ENCODE measurements at regions not wholly inside any gene's neighbourhood (a gene's known extent, or its start where the extent isn't known, plus 50 kb on each side); places are given as distances from the start of the nearest gene placed in this dataset.

DNA sequence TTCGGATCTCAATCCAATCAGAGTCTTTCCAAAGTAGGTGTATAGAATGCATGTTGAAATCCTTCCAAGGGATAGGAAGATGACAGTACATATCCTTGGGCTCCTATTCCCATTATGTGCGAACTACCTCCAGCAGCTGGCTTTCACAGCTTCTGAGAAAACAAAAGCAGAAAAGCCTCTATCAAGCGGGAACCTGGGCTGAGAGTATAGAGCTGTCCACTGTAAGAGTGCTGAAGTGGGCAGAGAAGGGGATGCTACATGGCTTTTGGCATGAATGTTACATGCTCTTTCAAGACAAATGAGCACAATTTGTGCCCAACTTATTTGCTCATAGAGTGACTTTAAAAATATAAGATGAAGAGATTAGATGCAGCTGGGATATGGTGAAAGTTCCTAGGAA lies 993.5 kb downstream of the CDH8 start:
- H2AFZ ChIP-seq (ENCODE audit: low read depth, low read length), result no peak overlapping the region
- no peaks in the 10 kb centered on the region for H3K9me1 ChIP-seq (ENCODE audit: control insufficient read depth, insufficient read depth, low read length)
- 0% methylated on average over 3 of the region's 3 CpGs for WGBS (ENCODE audit: insufficient coverage, low coverage, missing lambda C conversion rate)
- no TSS peak for BruUV-seq (replicated peaks)
- no peak for ATAC-seq
- in situ Hi-C loops (cut with MboI) (no loop called here), intact Hi-C loops (cut with micrococcal nuclease) (no loop called here)
- ChIA-PET POLR2A (no interaction called here), CTCF (ENCODE audit: low intra/inter-chr PET ratio) (no interaction called here)
- no peak overlapping the region for H3K4me2 ChIP-seq (ENCODE audit: insufficient read depth, low read length)
- no peaks in the 10 kb centered on the region for H3K36me3 ChIP-seq (ENCODE audit: control insufficient read depth, insufficient read depth, low read length)
- no peak for TF ChIP-seq ZFP1 (CRISPR knock-in tag; IDR thresholded peaks at IDR 0.05)
- TF ChIP-seq, protein P1, sequence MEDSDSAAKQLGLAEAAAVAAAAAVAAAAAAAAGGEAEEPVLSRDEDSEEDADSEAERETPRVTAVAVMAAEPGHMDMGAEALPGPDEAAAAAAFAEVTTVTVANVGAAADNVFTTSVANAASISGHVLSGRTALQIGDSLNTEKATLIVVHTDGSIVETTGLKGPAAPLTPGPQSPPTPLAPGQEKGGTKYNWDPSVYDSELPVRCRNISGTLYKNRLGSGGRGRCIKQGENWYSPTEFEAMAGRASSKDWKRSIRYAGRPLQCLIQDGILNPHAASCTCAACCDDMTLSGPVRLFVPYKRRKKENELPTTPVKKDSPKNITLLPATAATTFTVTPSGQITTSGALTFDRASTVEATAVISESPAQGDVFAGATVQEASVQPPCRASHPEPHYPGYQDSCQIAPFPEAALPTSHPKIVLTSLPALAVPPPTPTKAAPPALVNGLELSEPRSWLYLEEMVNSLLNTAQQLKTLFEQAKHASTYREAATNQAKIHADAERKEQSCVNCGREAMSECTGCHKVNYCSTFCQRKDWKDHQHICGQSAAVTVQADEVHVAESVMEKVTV (CRISPR knock-in tag; IDR thresholded peaks at IDR 0.05), result no peak
- TF ChIP-seq, protein P2, sequence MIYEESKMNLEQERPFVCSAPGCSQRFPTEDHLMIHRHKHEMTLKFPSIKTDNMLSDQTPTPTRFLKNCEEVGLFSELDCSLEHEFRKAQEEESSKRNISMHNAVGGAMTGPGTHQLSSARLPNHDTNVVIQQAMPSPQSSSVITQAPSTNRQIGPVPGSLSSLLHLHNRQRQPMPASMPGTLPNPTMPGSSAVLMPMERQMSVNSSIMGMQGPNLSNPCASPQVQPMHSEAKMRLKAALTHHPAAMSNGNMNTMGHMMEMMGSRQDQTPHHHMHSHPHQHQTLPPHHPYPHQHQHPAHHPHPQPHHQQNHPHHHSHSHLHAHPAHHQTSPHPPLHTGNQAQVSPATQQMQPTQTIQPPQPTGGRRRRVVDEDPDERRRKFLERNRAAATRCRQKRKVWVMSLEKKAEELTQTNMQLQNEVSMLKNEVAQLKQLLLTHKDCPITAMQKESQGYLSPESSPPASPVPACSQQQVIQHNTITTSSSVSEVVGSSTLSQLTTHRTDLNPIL (CRISPR knock-in tag; IDR thresholded peaks at IDR 0.05), result no peak
- TF ChIP-seq, protein P3, sequence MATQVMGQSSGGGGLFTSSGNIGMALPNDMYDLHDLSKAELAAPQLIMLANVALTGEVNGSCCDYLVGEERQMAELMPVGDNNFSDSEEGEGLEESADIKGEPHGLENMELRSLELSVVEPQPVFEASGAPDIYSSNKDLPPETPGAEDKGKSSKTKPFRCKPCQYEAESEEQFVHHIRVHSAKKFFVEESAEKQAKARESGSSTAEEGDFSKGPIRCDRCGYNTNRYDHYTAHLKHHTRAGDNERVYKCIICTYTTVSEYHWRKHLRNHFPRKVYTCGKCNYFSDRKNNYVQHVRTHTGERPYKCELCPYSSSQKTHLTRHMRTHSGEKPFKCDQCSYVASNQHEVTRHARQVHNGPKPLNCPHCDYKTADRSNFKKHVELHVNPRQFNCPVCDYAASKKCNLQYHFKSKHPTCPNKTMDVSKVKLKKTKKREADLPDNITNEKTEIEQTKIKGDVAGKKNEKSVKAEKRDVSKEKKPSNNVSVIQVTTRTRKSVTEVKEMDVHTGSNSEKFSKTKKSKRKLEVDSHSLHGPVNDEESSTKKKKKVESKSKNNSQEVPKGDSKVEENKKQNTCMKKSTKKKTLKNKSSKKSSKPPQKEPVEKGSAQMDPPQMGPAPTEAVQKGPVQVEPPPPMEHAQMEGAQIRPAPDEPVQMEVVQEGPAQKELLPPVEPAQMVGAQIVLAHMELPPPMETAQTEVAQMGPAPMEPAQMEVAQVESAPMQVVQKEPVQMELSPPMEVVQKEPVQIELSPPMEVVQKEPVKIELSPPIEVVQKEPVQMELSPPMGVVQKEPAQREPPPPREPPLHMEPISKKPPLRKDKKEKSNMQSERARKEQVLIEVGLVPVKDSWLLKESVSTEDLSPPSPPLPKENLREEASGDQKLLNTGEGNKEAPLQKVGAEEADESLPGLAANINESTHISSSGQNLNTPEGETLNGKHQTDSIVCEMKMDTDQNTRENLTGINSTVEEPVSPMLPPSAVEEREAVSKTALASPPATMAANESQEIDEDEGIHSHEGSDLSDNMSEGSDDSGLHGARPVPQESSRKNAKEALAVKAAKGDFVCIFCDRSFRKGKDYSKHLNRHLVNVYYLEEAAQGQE (IDR thresholded peaks at IDR 0.05; ENCODE audit: borderline replicate concordance), result peak; percentile 67
- TF ChIP-seq, protein P3 (CRISPR knock-in tag; IDR thresholded peaks at IDR 0.05; ENCODE audit: low read depth), result no peak
- H3K9me3 ChIP-seq (replicated peaks; ENCODE audit: control insufficient read depth, insufficient read depth, low read depth, low read length), result no peaks in the 10 kb centered on the region; the same call in 1 of the 2 replicates
- FAIRE-seq, result no peak
- no peak overlapping the region for H3K9ac ChIP-seq (ENCODE audit: insufficient read depth in 1 of 2, low read depth in 2 of 2, low read length in 2 of 2)
- no peak overlapping the region for H3K27ac ChIP-seq (ENCODE audit: extremely low read depth, low read depth, low read length)
- H4K20me1 ChIP-seq (replicated peaks; ENCODE audit: control insufficient read depth, insufficient read depth, low read length), result no peaks in the 10 kb centered on the region
- no peak for DNase-seq (ENCODE audit: extremely low read depth in 1 of 4, low spot score in 3 of 4)
- no peaks in the 10 kb centered on the region for H3K27me3 ChIP-seq (ENCODE audit: control insufficient read depth in 2 of 2, insufficient read depth in 2 of 2, low read length in 2 of 2)
- H3K4me1 ChIP-seq (replicated peaks in 1 of 2; ENCODE audit: control insufficient read depth in 2 of 2, insufficient read depth in 2 of 2, low read length in 2 of 2), result no peaks in the 10 kb centered on the region
- H3K79me2 ChIP-seq (ENCODE audit: control insufficient read depth, insufficient read depth, low read length), result no peaks in the 10 kb centered on the region
- H3K4me3 ChIP-seq, result no peak overlapping the region
